ENCODE measurements at regions not wholly inside any gene's neighbourhood (a gene's known extent, or its start where the extent isn't known, plus 50 kb on each side); places are given as distances from the start of the nearest gene placed in this dataset.

GRCh38 chr10:3931901-3932300 lies 146.9 kb upstream of the KLF6 start:
- TF ChIP-seq CTCF (IDR thresholded peaks at IDR 0.05; ENCODE audit: low read depth, low read length), result no peak
- H3K4me3 ChIP-seq (ENCODE audit: low read depth, low read length), result no peak overlapping the region

- H3K4me3 ChIP-seq (ENCODE audit: low read depth, low read length), result no peak overlapping the region
- no peak for TF ChIP-seq CTCF (IDR thresholded peaks at IDR 0.05; ENCODE audit: low read depth, low read length)
Measured at GRCh38 chr10:3931224-3931623, 146.2 kb upstream of the KLF6 start.

GRCh38 chr10:3928569-3928968 lies 143.6 kb upstream of the KLF6 start:
- H3K4me3 ChIP-seq (ENCODE audit: low read depth, low read length), result no peak overlapping the region
- TF ChIP-seq CTCF (IDR thresholded peaks at IDR 0.05; ENCODE audit: low read depth, low read length), result no peak

GRCh38 chr10:3928078-3928477 lies 143.1 kb upstream of the KLF6 start:
- no peak for TF ChIP-seq CTCF (IDR thresholded peaks at IDR 0.05; ENCODE audit: low read depth, low read length)
- H3K4me3 ChIP-seq (ENCODE audit: low read depth, low read length), result no peak overlapping the region

GRCh38 chr10:3926675-3927525 lies 141.9 kb upstream of the KLF6 start:
- TF ChIP-seq CTCF (IDR thresholded peaks at IDR 0.05; ENCODE audit: low read depth, low read length), result no peak

GRCh38 chr10:3926258-3926657 lies 141.2 kb upstream of the KLF6 start:
- no peak for TF ChIP-seq CTCF (IDR thresholded peaks at IDR 0.05; ENCODE audit: low read depth, low read length)

More at GRCh38 chr10:3926675-3927525, 141.9 kb upstream of the KLF6 start:
- no peak overlapping the region for H3K4me3 ChIP-seq (ENCODE audit: low read depth, low read length)

GRCh38 chr10:3925184-3925583 lies 140.2 kb upstream of the KLF6 start:
- TF ChIP-seq CTCF (IDR thresholded peaks at IDR 0.05; ENCODE audit: low read depth, low read length), result no peak
- H3K4me3 ChIP-seq (ENCODE audit: low read depth, low read length), result no peak overlapping the region

More at GRCh38 chr10:3926258-3926657, 141.2 kb upstream of the KLF6 start:
- no peak overlapping the region for H3K4me3 ChIP-seq (ENCODE audit: low read depth, low read length)
